Stimulated activated CD8-positive, alpha-beta memory T cell treated with anti-CD3 and anti-CD28 coated beads, Interleukin-12 subunit alpha, Interleukin-12 subunit beta, amount 100 ng/mL, for 4 hours (primary cell): ENCODE measurements at regions not wholly inside any gene's neighbourhood (a gene's known extent, or its start where the extent isn't known, plus 50 kb on each side); places are given as distances from the start of the nearest gene placed in this dataset.
"Not testable (repeated sequence)": the region's sequence is repeated elsewhere in the genome, so short reads cannot be mapped to it uniquely, and the experiment has no call there.

Experiments
- DNase-seq: peaks from one replicate; pipeline ENCODE4 v3.0.0-alpha.2; 2020; ENCODE audit warnings: low read depth

- DNase-seq, result no peak
Measured at GRCh38 chr10:130935128-130935439, 376.4 kb downstream of the TCERG1L start.

- DNase-seq, result no peak
Measured at GRCh38 chr10:130935897-130936550, 375.5 kb downstream of the TCERG1L start.

- no peak for DNase-seq
Measured at GRCh38 chr10:130936851-130937250, 374.7 kb downstream of the TCERG1L start.

- no peak for DNase-seq
Measured at GRCh38 chr10:130938051-130938450, 373.5 kb downstream of the TCERG1L start.

GRCh38 chr10:130938891-130939290, 372.6 kb downstream of the TCERG1L start:
- not testable (repeated sequence) for DNase-seq

GRCh38 chr10:130941886-130942285, 369.6 kb downstream of the TCERG1L start:
- DNase-seq, result no peak

- no peak for DNase-seq
Measured at GRCh38 chr10:130952086-130952485, 359.4 kb downstream of the TCERG1L start.

- DNase-seq, result no peak
Measured at GRCh38 chr10:130954326-130954905, 357.1 kb downstream of the TCERG1L start.

- DNase-seq, result no peak
Measured at GRCh38 chr10:130956251-130956650, 355.3 kb downstream of the TCERG1L start.

- DNase-seq, result no peak
Measured at GRCh38 chr10:130957423-130957822, 354.1 kb downstream of the TCERG1L start.

- no peak for DNase-seq
Measured at GRCh38 chr10:130958003-130958402, 353.5 kb downstream of the TCERG1L start.

- DNase-seq, result no peak
Measured at GRCh38 chr10:130958981-130959751, 352.4 kb downstream of the TCERG1L start.

GRCh38 chr10:130959752-130960195, 351.7 kb downstream of the TCERG1L start:
- DNase-seq, result no peak

GRCh38 chr10:130960531-130960930, 351.0 kb downstream of the TCERG1L start:
- DNase-seq, result no peak

GRCh38 chr10:130961506-130962239, 349.8 kb downstream of the TCERG1L start:
- no peak for DNase-seq

- DNase-seq, result no peak
Measured at GRCh38 chr10:130962240-130963051, 349.1 kb downstream of the TCERG1L start.

- no peak for DNase-seq
Measured at GRCh38 chr10:130963052-130963393, 348.5 kb downstream of the TCERG1L start.

GRCh38 chr10:130963786-130964522, 347.6 kb downstream of the TCERG1L start:
- DNase-seq, result no peak

GRCh38 chr10:130964771-130965170, 346.8 kb downstream of the TCERG1L start:
- no peak for DNase-seq

- DNase-seq, result no peak
Measured at GRCh38 chr10:130967161-130967560, 344.4 kb downstream of the TCERG1L start.

GRCh38 chr10:130967784-130968183, 343.7 kb downstream of the TCERG1L start:
- no peak for DNase-seq
